Tibial nerve (tissue), 4 donors: ENCODE measurements at regions not wholly inside any gene's neighbourhood (a gene's known extent, or its start where the extent isn't known, plus 50 kb on each side); places are given as distances from the start of the nearest gene placed in this dataset.

Experiments used
- DNase-seq, 2 donors: peaks; one replicate each; pipeline ENCODE4 v3.0.0-alpha.2; 2019; ENCODE audit warnings: low spot score in 2 of 2
- H3K27ac ChIP-seq, 4 donors: fragments of 200-600 bp; sonication (generic) in 3 of 4; one replicate each; pipeline ENCODE4 v1.5.1; 2017 to 2019; ENCODE audit warnings: mild to moderate bottlenecking in 1 of 4
- H3K27me3 ChIP-seq, 2 donors: fragments of 200-600 bp; sonication (generic) in 1 of 2; one replicate each; pipeline versions ENCODE4 v1.5.1 to v1.6.0; 2017 to 2019
- H3K36me3 ChIP-seq, 3 donors: fragments of 200-600 bp; sonication (generic); one replicate each; pipeline ENCODE4 v1.5.1; 2018 to 2019
- H3K4me1 ChIP-seq, 4 donors: fragments of 200-600 bp; sonication (generic) in 3 of 4; one replicate each; pipeline ENCODE4 v1.5.1; 2017 to 2019
- H3K4me3 ChIP-seq, 4 donors: fragments of 200-600 bp; sonication (generic) in 3 of 4; one replicate each; pipeline ENCODE4 v1.5.1; 2017 to 2019; ENCODE audit warnings: mild to moderate bottlenecking in 1 of 4, moderate library complexity in 1 of 4
- H3K9me3 ChIP-seq, 4 donors: fragments of 200-600 bp; sonication (generic) in 3 of 4; one replicate each; pipeline ENCODE4 v1.5.1; 2017 to 2019
- CTCF ChIP-seq, 5 experiments: fragments of 200-600 bp in 3 of 5; fragments of 450-650 bp in 2 of 5; sonication (generic) in 3 of 5; IDR thresholded peaks; one replicate each; pipeline ENCODE4 v1.5.1; 2016 to 2019; ENCODE audit warnings: antibody characterized with exemption in 5 of 5, mild to moderate bottlenecking in 3 of 5, moderate library complexity in 2 of 5
- EP300 ChIP-seq, 2 donors: sonication (generic); formaldehyde crosslinking; IDR thresholded peaks; one replicate each; pipeline ENCODE4 v1.6.1; 2017; ENCODE audit warnings: antibody characterized with exemption in 2 of 2, mild to moderate bottlenecking in 1 of 2
- POLR2A ChIP-seq, 2 donors: fragments of 450-650 bp; IDR thresholded peaks; one replicate each; pipeline ENCODE4 v1.6.1; 2017; ENCODE audit warnings: antibody characterized with exemption in 2 of 2, mild to moderate bottlenecking in 2 of 2, moderate library complexity in 2 of 2
- WGBS, 2 donors: methylation state at CpG; one replicate each; pipeline ENCODE4 v1.1.5; 2018; 5-methylcytosine and 5-hydroxymethylcytosine counted together

- Histone ChIP-seq H3K9me3 (peaks cover 0 to 6% (median 0%) of the 10 kb centered on the region in 4 donors), H3K4me1 (no peaks in the 10 kb centered on the region), H3K27ac (no peak overlapping the region), H3K36me3 (no peaks in the 10 kb centered on the region), H3K4me3 (no peak overlapping the region), H3K27me3 (no peaks in the 10 kb centered on the region)
- no peak for TF ChIP-seq CTCF (IDR thresholded peaks at IDR 0.05)
- DNase-seq, result no peak
- 46 to 52% methylated on average over 2 of the region's 2 CpGs for WGBS, 2 donors
These were observed 291.5 kb upstream of the ARHGEF26 start for GRCh38 chr3:153829606-153830170.

- TF ChIP-seq CTCF (IDR thresholded peaks at IDR 0.05) (no peak), EP300 (IDR thresholded peaks at IDR 0.05) (no peak), POLR2A (IDR thresholded peaks at IDR 0.05) (no peak)
- Histone ChIP-seq H3K9me3 (peaks cover 0 to 4% (median 0%) of the 10 kb centered on the region in 4 donors), H3K27me3 (no peaks in the 10 kb centered on the region), H3K36me3 (no peaks in the 10 kb centered on the region), H3K4me3 (no peak overlapping the region), H3K4me1 (no peaks in the 10 kb centered on the region), H3K27ac (no peak overlapping the region)
- WGBS, 2 donors, result 56 to 63% methylated on average over 1 of the region's 1 CpG
- no peak for DNase-seq
These were observed 290.6 kb upstream of the ARHGEF26 start for GRCh38 chr3:153830552-153830951.

GRCh38 chr3:153835540-153835939 lies 285.6 kb upstream of the ARHGEF26 start:
- DNase-seq, result no peak
- H3K36me3 ChIP-seq, result no peaks in the 10 kb centered on the region
- no peak overlapping the region for H3K4me3 ChIP-seq
- TF ChIP-seq EP300 (IDR thresholded peaks at IDR 0.05), result no peak
- TF ChIP-seq POLR2A (IDR thresholded peaks at IDR 0.05), result no peak
- no peak for TF ChIP-seq CTCF (IDR thresholded peaks at IDR 0.05)
- H3K4me1 ChIP-seq, result no peaks in the 10 kb centered on the region
- 83 to 87% methylated on average over 3 of the region's 3 CpGs for WGBS, 2 donors
- H3K27ac ChIP-seq, result no peak overlapping the region
- H3K27me3 ChIP-seq, result no peaks in the 10 kb centered on the region
- no peaks in the 10 kb centered on the region for H3K9me3 ChIP-seq

- Histone ChIP-seq H3K27ac (no peak overlapping the region), H3K27me3 (no peaks in the 10 kb centered on the region), H3K4me3 (no peak overlapping the region), H3K4me1 (no peaks in the 10 kb centered on the region), H3K36me3 (no peaks in the 10 kb centered on the region), H3K9me3 (no peaks in the 10 kb centered on the region)
- 86 to 95% methylated on average over 1 of the region's 1 CpG for WGBS, 2 donors
- TF ChIP-seq EP300 (IDR thresholded peaks at IDR 0.05) (no peak), CTCF (IDR thresholded peaks at IDR 0.05) (no peak)
- DNase-seq, result no peak
These were observed 280.7 kb upstream of the ARHGEF26 start for GRCh38 chr3:153840487-153840886.

- TF ChIP-seq EP300 (IDR thresholded peaks at IDR 0.05) (no peak), CTCF (IDR thresholded peaks at IDR 0.05) (no peak), POLR2A (IDR thresholded peaks at IDR 0.05) (no peak)
- Histone ChIP-seq H3K27ac (no peak overlapping the region), H3K36me3 (no peaks in the 10 kb centered on the region), H3K4me3 (no peak overlapping the region), H3K4me1 (peaks cover 0 to 4% (median 0%) of the 10 kb centered on the region in 4 donors), H3K9me3 (no peaks in the 10 kb centered on the region), H3K27me3 (no peaks in the 10 kb centered on the region)
- DNase-seq, result no peak
These were observed 277.2 kb upstream of the ARHGEF26 start for GRCh38 chr3:153843994-153844393.
